PC-3 (cell line): ENCODE measurements at regions not wholly inside any gene's neighbourhood (a gene's known extent, or its start where the extent isn't known, plus 50 kb on each side); places are given as distances from the start of the nearest gene placed in this dataset.

ENCODE experiments used
- EZH2 ChIP-seq: fragments of 300-600 bp; sonication (generic); IDR thresholded peaks from one replicate; pipeline ENCODE4 v1.6.1; 2017; ENCODE audit warnings: antibody characterized with exemption, mild to moderate bottlenecking, low read length; ENCODE audit not compliant: unreplicated experiment
- TF ChIP-seq, protein P1 (sequence below): fragments of 300-600 bp; sonication (generic); conservative IDR thresholded peaks from 2 replicates; pipeline ENCODE4 v1.5.1; 2017; ENCODE audit warnings: antibody characterized with exemption, low read depth, mild to moderate bottlenecking, low read length

DNA sequence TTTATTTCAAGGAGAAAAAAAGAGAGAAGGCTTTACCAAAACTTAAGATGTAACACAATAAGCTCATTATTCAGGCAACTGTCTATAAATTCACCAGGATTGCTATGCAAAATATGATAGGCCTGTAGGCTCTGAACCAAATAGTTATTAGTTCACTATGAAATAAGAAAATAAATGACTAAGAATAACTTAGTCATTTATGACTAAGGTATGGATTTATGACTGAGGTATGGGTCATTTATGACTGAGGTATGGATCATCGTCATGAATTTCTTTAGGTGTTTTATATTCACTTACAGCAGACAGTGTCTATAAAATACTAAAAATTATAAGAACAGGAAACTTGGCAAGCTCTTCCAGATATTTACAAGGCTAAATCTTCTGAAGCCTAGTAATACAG, 52.1 kb upstream of the SNX9 start:
- no peak for TF ChIP-seq EZH2
- TF ChIP-seq, protein P1, sequence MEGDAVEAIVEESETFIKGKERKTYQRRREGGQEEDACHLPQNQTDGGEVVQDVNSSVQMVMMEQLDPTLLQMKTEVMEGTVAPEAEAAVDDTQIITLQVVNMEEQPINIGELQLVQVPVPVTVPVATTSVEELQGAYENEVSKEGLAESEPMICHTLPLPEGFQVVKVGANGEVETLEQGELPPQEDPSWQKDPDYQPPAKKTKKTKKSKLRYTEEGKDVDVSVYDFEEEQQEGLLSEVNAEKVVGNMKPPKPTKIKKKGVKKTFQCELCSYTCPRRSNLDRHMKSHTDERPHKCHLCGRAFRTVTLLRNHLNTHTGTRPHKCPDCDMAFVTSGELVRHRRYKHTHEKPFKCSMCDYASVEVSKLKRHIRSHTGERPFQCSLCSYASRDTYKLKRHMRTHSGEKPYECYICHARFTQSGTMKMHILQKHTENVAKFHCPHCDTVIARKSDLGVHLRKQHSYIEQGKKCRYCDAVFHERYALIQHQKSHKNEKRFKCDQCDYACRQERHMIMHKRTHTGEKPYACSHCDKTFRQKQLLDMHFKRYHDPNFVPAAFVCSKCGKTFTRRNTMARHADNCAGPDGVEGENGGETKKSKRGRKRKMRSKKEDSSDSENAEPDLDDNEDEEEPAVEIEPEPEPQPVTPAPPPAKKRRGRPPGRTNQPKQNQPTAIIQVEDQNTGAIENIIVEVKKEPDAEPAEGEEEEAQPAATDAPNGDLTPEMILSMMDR: no peak
